CD14-positive monocyte (primary cell): ENCODE measurements at regions not wholly inside any gene's neighbourhood (a gene's known extent, or its start where the extent isn't known, plus 50 kb on each side); places are given as distances from the start of the nearest gene placed in this dataset.

Source experiments
- DNase-seq, 3 donors: peaks; one replicate each; pipeline ENCODE4 v3.0.0-alpha.2; 2011 to 2022
- H2AFZ ChIP-seq: 2 replicates; pipeline ENCODE4 v1.6.0; 2012; ENCODE audit warnings: mild to moderate bottlenecking, low read depth, low read length, inconsistent platforms; ENCODE audit not compliant: insufficient read depth, poor library complexity, severe bottlenecking
- H3K27ac ChIP-seq, 2 donors: 1 replicate in 1 of 2; 2 replicates in 1 of 2; pipeline ENCODE4 v1.5.1; 2012 to 2013; ENCODE audit warnings: low read length in 2 of 2, control low read depth in 1 of 2, inconsistent platforms in 1 of 2, low read depth in 1 of 2, mild to moderate bottlenecking in 1 of 2
- H3K27me3 ChIP-seq, 2 donors: one replicate each; pipeline versions ENCODE4 v1.6.0 to v1.6.1; 2011 to 2013; ENCODE audit warnings: low read length in 2 of 2; ENCODE audit not compliant: control insufficient read depth in 2 of 2, insufficient read depth in 2 of 2
- H3K36me3 ChIP-seq, 2 donors: replicated peaks in 1 of 2; 1 replicate in 1 of 2; 2 replicates in 1 of 2; pipeline versions ENCODE4 v1.5.1 to v1.6.1; 2012 to 2013; ENCODE audit warnings: low read length in 2 of 2, control low read depth in 1 of 2, inconsistent platforms in 1 of 2, mild to moderate bottlenecking in 1 of 2; ENCODE audit not compliant: insufficient read depth in 2 of 2, control insufficient read depth in 1 of 2
- H3K4me1 ChIP-seq, 2 donors: 1 replicate in 1 of 2; 2 replicates in 1 of 2; pipeline versions ENCODE4 v1.5.1 to v1.6.1; 2012 to 2013; ENCODE audit warnings: low read length in 2 of 2, control low read depth in 1 of 2, inconsistent platforms in 1 of 2, mild to moderate bottlenecking in 1 of 2, moderate library complexity in 1 of 2; ENCODE audit not compliant: insufficient read depth in 2 of 2, control insufficient read depth in 1 of 2
- H3K4me2 ChIP-seq: replicated peaks from 2 replicates; pipeline ENCODE3; 2012; ENCODE audit warnings: low read length, moderate library complexity, mild to moderate bottlenecking; ENCODE audit not compliant: poor library complexity, severe bottlenecking; ENCODE audit errors: extremely low read depth
- H3K4me3 ChIP-seq, 3 experiments: fragments of 200-600 bp in 1 of 3; sonication (generic) in 1 of 3; replicated peaks in 1 of 3; 1 replicate in 2 of 3; 2 replicates in 1 of 3; pipeline ENCODE4 v1.5.1; 2011 to 2013; ENCODE audit warnings: low read length in 3 of 3, mild to moderate bottlenecking in 3 of 3, control low read depth in 2 of 3, low read depth in 2 of 3, inconsistent platforms in 1 of 3, moderate library complexity in 1 of 3
- H3K79me2 ChIP-seq: 2 replicates; pipeline ENCODE4 v1.6.0; 2012; ENCODE audit warnings: mild to moderate bottlenecking, control low read depth, inconsistent platforms, low read length, moderate library complexity; ENCODE audit not compliant: insufficient read depth
- H3K9ac ChIP-seq: 2 replicates; pipeline ENCODE4 v1.6.0; 2017; ENCODE audit warnings: low read length, mild to moderate bottlenecking; ENCODE audit not compliant: insufficient read depth, poor library complexity, severe bottlenecking
- H3K9me3 ChIP-seq, 2 donors: replicated peaks in 1 of 2; 1 replicate in 1 of 2; 2 replicates in 1 of 2; pipeline versions ENCODE4 v1.5.1 to v1.6.1; 2012 to 2013; ENCODE audit warnings: low read length in 2 of 2, control low read depth in 1 of 2; ENCODE audit not compliant: control insufficient read depth in 1 of 2, insufficient read depth in 1 of 2
- H4K20me1 ChIP-seq: 2 replicates; pipeline ENCODE4 v1.6.0; 2012; ENCODE audit warnings: mild to moderate bottlenecking, low read length, control low read depth, moderate library complexity; ENCODE audit not compliant: insufficient read depth
- H3K27ac Mint-ChIP-seq, 7 donors: one replicate each; pipeline ENCODE4 v1.8.0; 2020; ENCODE audit warnings: mild to moderate bottlenecking in 7 of 7, mixed read lengths in 7 of 7, moderate library complexity in 6 of 7, inconsistent platforms in 2 of 7
- H3K27me3 Mint-ChIP-seq, 3 donors: one replicate each; pipeline ENCODE4 v1.8.0; 2021 to 2022; ENCODE audit warnings: low read depth in 3 of 3, mild to moderate bottlenecking in 3 of 3, mixed read lengths in 3 of 3, moderate library complexity in 3 of 3, inconsistent platforms in 1 of 3
- H3K36me3 Mint-ChIP-seq, 2 donors: one replicate each; pipeline ENCODE4 v1.8.0; 2020; ENCODE audit warnings: mixed read lengths in 2 of 2, inconsistent platforms in 1 of 2, mild to moderate bottlenecking in 1 of 2
- H3K4me1 Mint-ChIP-seq: one replicate; pipeline ENCODE4 v1.8.0; 2020; ENCODE audit warnings: mild to moderate bottlenecking, mixed read lengths
- H3K4me3 Mint-ChIP-seq, 2 donors: one replicate each; pipeline ENCODE4 v1.8.0; 2020; ENCODE audit warnings: mild to moderate bottlenecking in 2 of 2, mixed read lengths in 2 of 2, moderate library complexity in 1 of 2
- H3K9me3 Mint-ChIP-seq, 7 donors: one replicate each; pipeline ENCODE4 v1.8.0; 2020 to 2022; ENCODE audit warnings: mixed read lengths in 7 of 7, mild to moderate bottlenecking in 6 of 7, moderate library complexity in 6 of 7, inconsistent platforms in 2 of 7
- CTCF ChIP-seq: fragments of 200-600 bp; IDR thresholded peaks from one replicate; pipeline ENCODE4 v1.8.0; 2022; ENCODE audit warnings: antibody characterized with exemption, mild to moderate bottlenecking
- WGBS: methylation state at CpG from one replicate; pipeline ENCODE4 v1.1.5; 2013; ENCODE audit warnings: missing lambda C conversion rate; ENCODE audit not compliant: insufficient coverage; 5-methylcytosine and 5-hydroxymethylcytosine counted together
- intact Hi-C, 2 donors: fragments of 100-400 bp; cut with micrococcal nuclease; formaldehyde crosslinking; loops; one replicate each; pipeline versions ENCODE4 v1.15.0 to v1.15.1; 2023

- TF ChIP-seq CTCF: no peak
- Histone ChIP-seq H3K4me3 (no peak overlapping the region), H4K20me1 (no peaks in the 10 kb centered on the region), H3K4me2 (no peak overlapping the region), H3K9ac (no peak overlapping the region), H3K27ac (no peak overlapping the region), H2AFZ (no peak overlapping the region), H3K36me3 (no peaks in the 10 kb centered on the region), H3K9me3 (no peaks in the 10 kb centered on the region), H3K79me2 (no peaks in the 10 kb centered on the region), H3K4me1 (no peaks in the 10 kb centered on the region), H3K27me3 (peaks cover 0 to 2% of the 10 kb centered on the region in 2 donors)
- Mint-ChIP-seq H3K27me3 (peaks cover 0 to 10% (median 8%) of the 10 kb centered on the region in 3 donors), H3K36me3 (no peaks in the 10 kb centered on the region), H3K9me3 (peaks cover 0 to 2% (median 0%) of the 10 kb centered on the region in 7 donors), H3K4me3 (no peak overlapping the region), H3K4me1 (no peaks in the 10 kb centered on the region), H3K27ac (no peak overlapping the region)
- DNase-seq: no peak
- intact Hi-C loops: loop anchor here (10.0 kb wide), 2 partner anchors 135 to 595 kb away; no protein-coding TSS in a partner anchor
Measured at GRCh38 chr10:78650122-78650521, 418.6 kb upstream of the ZMIZ1 start.

GRCh38 chr10:78651287-78651686 lies 417.5 kb upstream of the ZMIZ1 start:
- Mint-ChIP-seq H3K36me3 (no peaks in the 10 kb centered on the region), H3K27me3 (peaks cover 0 to 10% (median 8%) of the 10 kb centered on the region in 3 donors), H3K27ac (no peak overlapping the region), H3K4me3 (no peak overlapping the region), H3K4me1 (no peaks in the 10 kb centered on the region), H3K9me3 (peaks cover 0 to 2% (median 0%) of the 10 kb centered on the region in 7 donors)
- no peaks in the 10 kb centered on the region for H3K4me1 ChIP-seq
- TF ChIP-seq CTCF: no peak
- no peak overlapping the region for H3K27ac ChIP-seq
- H3K79me2 ChIP-seq: no peaks in the 10 kb centered on the region
- 73% methylated on average over 2 of the region's 4 CpGs for WGBS
- H3K9ac ChIP-seq: no peak overlapping the region
- H4K20me1 ChIP-seq: no peaks in the 10 kb centered on the region
- no peaks in the 10 kb centered on the region for H3K36me3 ChIP-seq
- no peak overlapping the region for H2AFZ ChIP-seq
- H3K9me3 ChIP-seq: no peaks in the 10 kb centered on the region
- no peak overlapping the region for H3K4me3 ChIP-seq
- intact Hi-C loops: loop anchor here (10.0 kb wide), 2 partner anchors 134 to 596 kb away; no protein-coding TSS in a partner anchor
- peaks cover 0 to 2% of the 10 kb centered on the region in 2 donors for H3K27me3 ChIP-seq
- no peak for DNase-seq
- H3K4me2 ChIP-seq: no peak overlapping the region
